HG03571 (cell line): ENCODE measurements at regions not wholly inside any gene's neighbourhood (a gene's known extent, or its start where the extent isn't known, plus 50 kb on each side); places are given as distances from the start of the nearest gene placed in this dataset.
"Not testable (repeated sequence)": the region's sequence is repeated elsewhere in the genome, so short reads cannot be mapped to it uniquely, and the experiment has no call there.

Experiments
- ATAC-seq: cut with Tn5 transposase; IDR thresholded peaks from one replicate; pipeline ENCODE4 v1.9.1; 2021; ENCODE audit not compliant: unreplicated experiment

GRCh38 chr6:112401083-112401482 is 54.0 kb downstream of the RFPL4B start:
- no peak for ATAC-seq

DNA sequence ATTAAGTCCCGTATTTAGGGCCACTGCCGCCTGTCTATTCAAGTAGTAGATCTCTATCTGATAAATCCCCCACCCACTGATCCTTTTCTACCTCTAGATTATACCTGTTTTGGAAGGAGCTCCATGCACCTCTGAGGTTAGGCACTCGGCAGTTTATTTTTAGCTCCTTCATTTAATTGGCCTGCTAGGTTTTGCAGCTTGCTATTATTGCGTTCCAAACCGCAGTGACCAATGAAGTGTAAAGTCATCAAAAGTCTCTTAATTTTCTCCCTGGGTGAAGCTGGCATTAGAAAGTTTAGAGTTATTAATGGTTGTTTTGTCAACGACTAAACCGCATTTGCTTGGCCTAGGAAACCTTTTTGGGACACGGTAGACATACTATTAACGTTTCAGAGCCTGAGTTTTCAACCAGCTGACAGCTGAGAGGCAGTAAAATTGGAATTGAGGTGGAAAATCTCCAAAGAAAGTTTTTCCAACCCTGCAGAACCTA is 60.0 kb downstream of the RFPL4B start:
- ATAC-seq: no peak

DNA sequence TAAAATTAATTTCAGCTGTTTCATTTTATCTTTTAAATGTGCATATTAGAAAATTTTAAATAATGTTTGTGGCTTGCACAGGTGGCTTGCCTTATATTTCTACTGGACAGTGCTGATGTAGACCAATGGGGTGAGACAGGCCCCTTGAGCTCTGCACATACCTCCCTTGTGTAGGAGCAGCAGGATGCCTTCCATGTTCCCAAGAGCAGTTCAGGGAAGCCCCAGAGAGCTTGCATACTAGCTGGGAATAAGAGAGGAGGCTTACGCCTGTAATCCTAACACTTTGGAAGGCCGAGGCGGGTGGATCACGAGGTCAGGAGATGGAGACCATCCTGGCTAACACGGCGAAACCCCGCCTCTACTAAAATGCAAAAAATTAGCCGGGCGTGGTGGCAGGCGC is 61.4 kb downstream of the RFPL4B start:
- ATAC-seq: no peak

DNA sequence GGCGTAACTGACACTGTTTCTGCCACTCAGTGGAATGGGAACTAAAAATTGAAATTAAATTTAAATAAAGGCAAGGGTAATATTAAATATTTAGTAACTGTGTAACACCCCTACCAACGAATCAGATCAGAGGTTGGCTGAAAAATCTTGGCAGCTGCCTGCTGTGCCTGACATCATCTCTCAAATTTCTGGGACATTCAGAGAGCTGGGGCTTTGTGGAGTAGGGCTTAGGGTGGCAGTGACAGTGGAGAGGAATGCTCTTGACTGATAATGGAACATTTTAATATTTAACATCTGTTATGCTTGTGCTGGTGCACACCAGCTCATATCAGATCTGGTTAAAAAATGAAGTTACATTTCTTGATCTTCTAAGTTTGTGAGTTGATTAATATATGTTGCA is 62.2 kb downstream of the RFPL4B start:
- no peak for ATAC-seq

DNA sequence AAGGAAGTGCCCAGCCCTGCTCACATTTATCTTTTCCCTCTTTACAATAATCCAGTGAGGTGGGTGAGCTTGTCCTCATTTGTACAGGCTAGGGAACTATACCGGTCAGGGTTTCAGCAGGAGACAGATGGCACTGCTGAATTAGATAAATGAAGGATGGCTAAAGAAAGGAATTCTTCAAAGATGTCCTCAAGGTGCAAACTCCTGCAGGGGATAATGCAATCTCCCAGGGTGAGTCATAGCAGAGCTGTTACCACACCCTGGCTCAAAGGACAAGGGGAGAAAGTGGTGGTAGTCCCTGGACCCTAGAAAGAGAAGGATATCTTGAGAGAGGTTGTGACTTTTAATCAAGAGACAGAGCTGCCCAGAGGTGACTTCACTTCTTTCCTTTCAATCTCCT is 66.7 kb downstream of the RFPL4B start:
- ATAC-seq: no peak

DNA sequence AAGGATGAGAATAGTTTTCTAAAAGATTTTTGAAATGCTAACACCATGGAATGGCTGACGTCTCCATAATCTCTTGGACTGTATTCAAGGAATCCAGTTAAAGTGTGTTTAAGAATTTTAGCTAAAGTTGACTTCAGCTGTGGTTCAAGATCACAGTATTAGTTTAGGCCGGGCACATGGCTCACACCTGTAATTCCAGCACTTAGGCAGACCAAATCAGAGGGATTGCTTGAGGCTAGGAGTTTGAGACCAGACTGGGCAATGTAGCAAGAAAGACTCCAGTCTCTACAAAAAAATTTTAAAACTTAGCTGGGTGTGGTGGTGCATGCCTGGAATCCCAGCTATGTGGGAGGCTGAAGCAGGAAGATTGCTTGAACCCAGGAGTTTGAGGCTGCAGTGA is 68.2 kb downstream of the RFPL4B start:
- no peak for ATAC-seq

- ATAC-seq: no peak
Measured at GRCh38 chr6:112416866-112417265, 69.7 kb downstream of the RFPL4B start.

DNA sequence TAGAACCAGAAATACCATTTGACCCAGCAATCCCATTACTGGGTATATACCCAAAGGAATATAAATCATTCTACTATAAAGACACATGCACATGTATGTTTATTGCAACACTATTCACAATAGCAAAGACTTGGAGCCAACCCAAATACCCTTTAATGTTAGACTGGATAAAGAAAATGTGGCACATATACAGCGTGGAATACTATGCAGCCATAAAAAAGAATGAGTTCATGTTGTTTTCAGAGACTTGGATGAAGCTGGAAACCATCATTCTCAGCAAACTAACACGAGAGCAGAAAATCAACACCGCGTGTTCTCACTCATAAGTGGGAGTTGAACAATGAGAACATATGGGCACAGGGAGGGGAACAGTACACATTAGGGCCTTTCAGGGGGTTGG is 79.9 kb downstream of the RFPL4B start:
- not testable (repeated sequence) for ATAC-seq

- no peak for ATAC-seq
Measured at GRCh38 chr6:112427499-112427898, 80.4 kb downstream of the RFPL4B start.

GRCh38 chr6:112428477-112428876 is 81.3 kb downstream of the RFPL4B start:
- ATAC-seq: no peak

DNA sequence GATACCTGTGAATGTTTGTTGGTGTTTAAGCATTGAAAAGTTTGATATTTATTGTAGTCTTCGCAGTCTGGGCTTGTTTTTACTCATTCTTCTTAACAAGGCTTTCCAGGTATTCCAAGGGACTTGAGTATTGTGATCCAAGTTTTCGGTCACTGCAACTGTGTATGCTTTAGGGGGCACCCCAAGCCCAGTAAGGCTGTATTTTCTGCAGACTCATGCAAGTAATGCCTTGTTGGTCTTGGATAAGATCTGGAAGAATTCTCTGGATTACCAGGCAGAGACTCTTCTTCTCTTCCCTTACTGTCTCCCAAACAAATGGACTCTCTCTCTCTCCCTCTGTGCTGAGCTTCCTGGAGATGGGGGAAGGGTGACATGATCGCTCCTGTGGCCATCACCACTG is 82.1 kb downstream of the RFPL4B start:
- no peak for ATAC-seq

DNA sequence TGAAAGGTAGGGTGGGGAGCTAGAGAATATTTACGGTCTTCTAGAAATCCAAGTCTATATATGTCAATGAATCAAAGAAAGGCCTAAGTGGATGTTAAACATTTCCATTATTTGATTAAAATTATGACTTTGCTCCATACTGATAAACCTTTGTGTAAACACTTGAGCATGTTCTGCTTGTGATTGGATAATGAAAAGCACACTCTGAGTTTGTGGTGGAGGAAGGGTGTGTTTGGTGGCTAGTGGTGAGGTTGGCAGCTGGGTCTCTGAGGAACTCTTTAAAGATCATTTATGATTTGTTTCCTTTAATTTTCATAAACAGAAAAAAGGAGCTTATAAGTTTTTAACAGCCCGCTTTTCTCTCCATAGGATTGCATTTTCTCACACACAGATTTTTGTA is 84.7 kb downstream of the RFPL4B start:
- ATAC-seq: no peak

- ATAC-seq: no peak
Measured at GRCh38 chr6:112432853-112433252, 85.7 kb downstream of the RFPL4B start.

DNA sequence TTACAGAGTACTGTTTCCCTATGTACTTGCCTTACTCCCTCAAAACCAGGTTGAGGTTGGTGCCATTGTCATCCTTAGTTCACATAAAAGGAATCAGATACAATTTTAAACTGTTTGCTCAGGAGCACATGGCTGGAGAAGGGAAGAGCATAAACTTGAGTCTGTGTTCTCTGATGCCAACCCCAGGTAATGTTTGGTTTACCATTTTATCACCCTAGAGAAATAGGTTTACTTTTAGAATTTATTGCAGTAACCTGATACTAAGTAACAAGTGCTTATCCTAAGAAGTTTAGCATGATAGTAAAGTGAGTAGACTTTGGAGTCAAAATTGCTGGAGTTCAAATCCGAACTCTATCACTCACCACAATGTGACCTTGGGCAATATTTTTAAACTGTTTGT is 86.3 kb downstream of the RFPL4B start:
- ATAC-seq: no peak

- ATAC-seq: no peak
Measured at GRCh38 chr6:112434896-112435435, 87.8 kb downstream of the RFPL4B start.

DNA sequence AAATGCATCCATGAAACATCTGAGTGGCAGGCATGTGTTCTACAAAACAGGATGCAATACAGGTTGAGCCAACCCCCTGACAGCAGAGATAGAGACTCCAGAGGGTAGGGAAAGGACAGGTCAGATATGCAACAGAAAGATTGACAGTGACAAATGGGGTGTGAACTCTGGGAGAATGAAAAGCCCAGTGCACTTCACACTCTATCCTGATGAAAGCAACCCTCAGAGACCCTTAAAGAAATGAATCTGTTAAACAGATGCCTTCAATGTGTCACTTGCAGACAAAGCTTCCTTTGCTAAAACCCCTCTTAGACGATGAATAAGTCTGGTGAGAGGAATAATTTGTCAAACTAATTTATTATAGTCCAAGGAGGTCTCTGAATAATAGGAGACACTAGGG is 89.9 kb downstream of the RFPL4B start:
- ATAC-seq: no peak

DNA sequence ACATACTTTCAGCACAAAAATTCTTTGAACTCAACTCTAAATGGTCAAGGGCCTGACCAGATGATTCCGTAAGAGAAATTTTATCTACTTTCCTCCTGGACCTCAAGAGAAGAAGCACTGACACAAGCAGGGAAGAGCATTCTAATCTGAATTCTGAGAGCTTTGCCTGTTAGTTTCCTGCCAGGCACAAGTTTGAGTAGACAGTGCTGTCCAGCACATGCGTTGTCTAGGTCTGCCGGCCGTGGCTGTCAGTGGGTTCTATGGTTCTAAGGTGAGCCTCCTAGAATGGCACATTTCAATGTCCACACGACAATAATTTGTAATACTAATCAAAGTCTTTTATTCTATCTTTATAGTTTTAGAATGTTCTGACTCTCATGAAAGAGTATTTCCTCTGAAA is 91.9 kb downstream of the RFPL4B start:
- no peak for ATAC-seq

- no peak for ATAC-seq
Measured at GRCh38 chr6:112439432-112439831, 92.3 kb downstream of the RFPL4B start.

DNA sequence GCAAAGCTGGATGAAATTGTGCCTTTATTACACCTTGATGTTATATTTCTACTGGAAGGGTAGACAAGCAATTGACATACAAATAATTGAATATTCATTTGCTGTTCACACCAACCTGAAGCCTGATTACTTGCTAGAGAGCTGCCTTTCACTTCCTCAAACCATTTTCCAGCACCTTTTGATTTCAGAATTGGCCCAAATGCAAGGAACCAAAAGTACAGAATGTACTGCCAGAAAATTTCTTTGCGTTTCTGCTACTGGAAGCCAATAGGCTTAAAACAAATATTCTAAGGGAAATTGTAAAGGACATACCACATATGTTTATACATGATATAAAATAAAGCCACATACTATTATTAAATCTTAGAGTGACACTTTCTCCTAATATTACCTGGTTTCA is 94.5 kb downstream of the RFPL4B start:
- no peak for ATAC-seq

DNA sequence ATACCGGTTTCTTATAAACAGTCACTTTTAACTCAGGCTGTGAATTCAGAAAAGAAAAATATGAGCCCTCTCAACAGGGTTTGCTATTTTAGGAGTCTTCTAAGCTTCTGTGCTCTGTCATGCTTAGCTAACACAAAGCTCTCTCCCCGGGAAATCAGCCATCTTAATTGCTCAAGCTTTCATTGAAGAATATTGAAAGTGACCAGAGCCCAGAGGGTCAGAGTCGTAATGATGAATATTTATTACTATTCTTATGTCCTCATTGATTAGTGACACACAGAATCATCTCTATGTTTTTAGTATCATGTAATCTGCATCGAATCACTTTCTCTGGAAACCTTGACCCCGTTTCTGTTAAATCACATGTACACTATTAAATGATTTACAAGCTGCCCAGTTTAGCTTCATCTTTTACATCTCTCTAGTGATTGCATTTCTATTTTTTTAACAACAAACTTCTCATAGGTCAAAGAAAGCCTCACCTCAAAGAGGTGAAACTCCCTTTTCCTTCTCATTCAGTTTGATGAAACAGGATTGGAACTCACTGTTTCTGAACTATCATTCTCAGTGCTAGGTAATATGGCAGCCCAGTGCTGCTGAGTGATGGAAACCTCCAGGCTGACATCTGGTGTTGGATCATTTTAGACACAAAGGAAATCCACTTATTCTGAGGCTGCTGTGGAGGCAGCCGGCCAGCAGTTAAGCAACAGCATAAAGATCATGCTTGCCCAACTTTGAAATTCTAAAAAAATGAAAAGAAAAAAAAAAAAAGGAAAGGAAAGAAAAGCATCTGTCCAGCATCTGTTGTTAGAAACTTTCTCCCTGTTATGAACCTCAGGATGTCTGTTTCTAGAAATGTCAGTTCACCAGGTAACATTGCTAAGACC is 96.3 kb downstream of the RFPL4B start:
- ATAC-seq: no peak

DNA sequence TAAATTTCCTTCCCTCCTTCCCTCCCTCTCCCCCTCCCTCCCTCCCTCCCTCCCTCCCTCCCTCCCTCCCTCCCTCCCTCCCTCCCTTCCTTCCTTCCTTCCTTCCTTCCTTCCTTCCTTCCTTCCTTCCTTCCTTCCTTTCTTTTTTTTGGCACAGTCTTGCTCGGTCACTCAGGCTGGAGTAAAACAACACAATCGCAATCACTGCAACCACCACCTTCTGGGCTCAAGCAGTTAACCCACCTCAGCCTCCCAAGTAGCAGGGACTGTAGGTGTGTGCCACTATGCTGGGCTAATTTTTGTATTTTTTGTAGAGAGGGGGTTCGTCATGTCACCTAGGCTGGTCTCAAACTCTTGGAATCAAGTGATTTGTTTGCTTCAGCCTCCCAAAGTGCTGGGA is 101.7 kb downstream of the RFPL4B start:
- ATAC-seq: not testable (repeated sequence)

DNA sequence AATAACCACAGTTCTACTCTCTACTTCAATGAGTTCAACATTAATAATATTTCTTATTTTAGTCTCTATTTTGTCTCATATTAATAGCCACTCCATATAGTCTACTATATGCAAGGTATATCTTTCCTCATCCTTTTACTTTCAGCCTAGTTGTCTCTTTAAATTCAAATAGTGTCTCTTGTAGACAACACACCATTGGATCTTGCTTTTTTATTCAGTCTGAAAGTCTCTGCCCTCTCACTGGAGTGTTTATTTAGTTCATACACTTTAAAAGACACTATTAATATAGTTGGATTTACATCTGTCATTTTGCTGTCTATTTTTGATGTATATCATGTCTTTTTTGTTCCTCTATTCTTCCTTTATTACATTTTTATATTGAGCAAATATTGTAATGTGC is 103.5 kb downstream of the RFPL4B start:
- ATAC-seq: no peak

GRCh38 chr6:112457886-112458285 is 110.8 kb downstream of the RFPL4B start:
- ATAC-seq: no peak
